Amniotic epithelial cell (primary cell): ENCODE measurements at regions not wholly inside any gene's neighbourhood (a gene's known extent, or its start where the extent isn't known, plus 50 kb on each side); places are given as distances from the start of the nearest gene placed in this dataset.
"Not testable (repeated sequence)": the region's sequence is repeated elsewhere in the genome, so short reads cannot be mapped to it uniquely, and the experiment has no call there.

ENCODE experiments used
- DNase-seq: peaks from one replicate; pipeline ENCODE4 v3.0.0-alpha.2; 2010; ENCODE audit warnings: low read depth

DNA sequence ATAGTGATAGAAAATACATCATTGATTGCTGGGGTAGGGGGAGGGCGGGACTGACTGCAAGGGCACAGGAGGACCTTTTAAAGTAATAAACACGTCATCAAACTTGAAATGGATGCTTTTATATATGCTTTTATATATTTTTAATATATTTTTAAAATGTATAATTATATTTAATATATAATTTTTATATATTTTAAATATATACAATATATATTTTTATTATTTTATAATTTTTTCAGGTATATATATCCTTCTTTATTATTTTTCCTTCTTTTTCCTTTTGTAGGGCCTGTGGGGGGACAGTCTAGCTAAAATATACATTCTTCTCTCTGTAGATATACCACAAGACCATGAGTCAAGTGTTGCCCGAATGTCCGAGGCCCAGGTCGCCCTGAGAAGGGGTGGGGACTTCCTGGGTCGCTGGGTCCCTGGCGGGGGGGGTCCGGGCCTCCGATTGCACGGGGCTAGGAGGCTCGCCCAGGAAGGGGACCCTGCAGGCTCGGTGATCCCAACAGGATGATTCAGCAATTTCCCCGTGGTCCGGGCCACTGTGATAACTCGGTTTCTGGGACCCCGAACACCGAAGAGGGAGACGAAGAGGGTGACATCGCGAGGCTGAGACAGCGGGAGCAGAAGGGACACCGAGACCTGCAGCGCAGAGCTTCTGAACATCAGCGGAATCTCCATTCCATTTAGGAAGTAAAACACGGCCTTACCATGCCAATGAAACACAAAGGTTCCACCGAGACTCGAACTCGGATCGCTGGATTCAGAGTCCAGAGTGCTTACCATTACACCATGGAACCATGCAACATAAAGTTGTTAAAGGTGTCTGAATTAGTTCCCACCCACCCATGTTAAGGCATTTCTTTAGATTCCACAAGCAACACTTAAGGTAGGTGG is 112.5 kb upstream of the NBPF11 start:
- DNase-seq: peak; percentile 70

DNA sequence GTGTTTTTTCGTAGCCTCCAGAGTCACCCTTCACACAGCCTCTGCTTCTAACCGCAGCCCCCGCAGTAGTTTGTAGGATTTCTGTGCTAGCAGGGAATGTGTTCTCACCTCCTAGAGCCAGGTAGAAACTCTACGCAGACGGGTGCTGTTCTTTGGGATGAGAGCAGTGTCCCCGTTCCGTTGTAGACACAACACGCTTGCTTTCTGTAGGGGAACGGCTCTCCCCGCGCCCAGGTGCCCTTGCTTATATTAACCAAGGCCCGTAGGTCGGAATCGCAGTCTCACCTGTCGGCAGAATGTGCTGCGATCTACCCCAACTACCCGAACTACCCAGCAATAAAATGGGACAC is 111.8 kb upstream of the NBPF11 start:
- DNase-seq: no peak

DNA sequence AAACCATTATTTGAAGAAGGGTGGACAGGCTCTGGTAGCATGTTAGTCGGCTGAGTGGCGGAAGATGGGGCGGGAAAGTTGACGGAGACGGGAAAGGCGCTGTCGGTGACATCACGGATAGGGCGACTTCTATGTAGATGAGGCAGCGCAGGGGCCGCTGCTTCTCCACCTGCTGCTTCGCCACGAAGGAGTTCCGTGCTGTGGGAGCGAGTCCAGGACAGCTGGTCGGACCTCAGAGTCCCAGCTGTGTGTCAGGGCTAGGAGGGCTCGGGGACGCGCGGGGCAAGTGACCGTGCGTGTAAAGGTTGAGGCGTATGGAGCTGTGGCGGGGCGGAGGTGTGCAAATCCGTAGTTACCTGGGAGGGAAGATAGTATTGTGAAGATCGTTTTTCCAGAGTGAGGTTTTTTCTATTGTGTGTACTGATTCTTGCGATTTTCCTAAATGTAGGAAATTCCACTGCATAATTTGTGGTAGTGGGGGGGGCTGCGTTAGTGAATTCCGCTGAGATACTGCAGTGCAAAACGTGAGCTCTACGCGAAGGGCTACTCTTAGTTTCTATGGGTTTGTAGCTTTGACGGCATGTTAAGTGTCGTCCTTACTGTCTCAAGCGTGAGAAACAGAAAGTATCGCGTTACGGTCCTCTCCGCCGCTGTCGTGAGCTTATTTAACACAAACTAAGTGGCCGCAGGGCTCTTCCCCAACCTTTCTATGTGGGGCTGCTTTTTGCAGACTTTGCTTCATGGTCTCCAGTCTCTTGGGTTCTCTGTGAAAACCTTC is 111.2 kb upstream of the NBPF11 start:
- peak; percentile 90 for DNase-seq

DNA sequence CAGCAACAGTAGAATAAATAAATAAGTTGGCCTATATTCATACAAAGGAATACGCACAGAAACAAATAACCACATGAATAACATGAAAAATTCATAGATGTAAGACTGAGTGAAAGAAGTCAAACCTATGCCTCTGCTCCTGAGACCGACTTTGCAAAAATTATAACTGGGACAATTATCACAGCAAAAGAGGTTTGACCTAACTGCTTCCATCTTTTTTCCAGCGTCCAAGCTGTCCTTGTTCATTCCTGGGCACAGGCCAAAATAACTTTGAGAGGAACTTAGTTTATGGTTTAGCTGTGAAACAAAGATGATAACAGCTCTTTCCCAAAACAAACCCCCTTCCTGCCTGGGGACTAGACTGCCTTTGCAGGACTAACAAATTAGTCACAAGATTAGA is 109.6 kb upstream of the NBPF11 start:
- DNase-seq: not testable (repeated sequence)

DNA sequence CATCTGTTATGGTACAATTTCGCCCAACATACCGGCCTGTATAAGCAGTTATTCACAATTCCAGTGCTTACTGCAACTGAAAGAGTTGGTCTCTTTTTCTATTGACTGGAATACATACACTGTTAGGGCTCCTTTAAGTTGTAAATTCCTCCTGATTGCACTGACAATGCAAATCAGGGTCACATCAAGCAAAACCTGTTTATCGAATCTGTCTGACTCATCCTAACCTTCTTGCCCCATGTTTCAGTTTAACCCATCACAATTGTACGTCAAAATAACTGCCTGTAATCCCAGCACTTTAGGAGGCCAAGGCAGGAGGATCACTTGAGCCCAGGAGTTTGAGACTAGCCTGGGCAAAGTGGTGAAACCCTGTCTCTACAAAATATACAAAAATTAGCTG is 105.8 kb upstream of the NBPF11 start:
- DNase-seq: not testable (repeated sequence)

DNA sequence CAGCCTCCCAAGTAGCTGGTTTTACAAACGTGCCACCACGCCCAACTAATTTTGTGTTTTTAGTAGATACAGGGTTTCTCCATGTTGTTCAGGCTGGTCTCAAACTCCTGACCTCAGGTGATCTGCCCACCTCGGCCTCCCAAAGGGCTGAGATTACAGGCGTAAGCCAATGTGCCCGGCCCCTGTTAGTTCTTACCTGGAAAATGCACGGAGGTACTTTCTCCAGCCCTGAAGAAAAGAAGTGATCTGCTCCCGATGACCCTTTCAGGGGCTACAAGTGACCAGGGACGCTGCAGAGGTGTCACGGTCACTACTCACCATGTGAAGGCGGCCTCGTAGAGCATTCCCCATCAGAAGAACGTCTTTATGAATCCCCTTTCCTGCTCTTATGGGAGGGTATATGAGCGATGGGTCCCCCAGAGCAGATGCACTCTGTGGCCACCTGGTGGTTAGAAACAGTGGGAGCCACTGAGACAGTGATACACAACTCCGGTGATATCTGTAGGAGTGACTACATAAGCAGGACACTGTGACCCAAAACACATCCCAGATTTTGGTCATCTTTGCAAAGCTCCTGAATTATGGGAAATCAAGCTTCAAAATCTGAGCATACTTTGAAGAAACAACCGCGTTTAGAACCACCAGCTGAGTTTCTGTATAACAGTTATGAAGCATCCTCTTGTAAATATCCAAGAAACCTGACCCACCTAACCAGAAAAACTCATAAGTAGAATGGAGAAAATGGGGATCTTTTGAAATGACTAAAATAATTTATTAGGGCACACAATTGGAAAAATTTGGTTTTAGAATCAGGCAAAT is 102.7 kb upstream of the NBPF11 start:
- DNase-seq: not testable (repeated sequence)

DNA sequence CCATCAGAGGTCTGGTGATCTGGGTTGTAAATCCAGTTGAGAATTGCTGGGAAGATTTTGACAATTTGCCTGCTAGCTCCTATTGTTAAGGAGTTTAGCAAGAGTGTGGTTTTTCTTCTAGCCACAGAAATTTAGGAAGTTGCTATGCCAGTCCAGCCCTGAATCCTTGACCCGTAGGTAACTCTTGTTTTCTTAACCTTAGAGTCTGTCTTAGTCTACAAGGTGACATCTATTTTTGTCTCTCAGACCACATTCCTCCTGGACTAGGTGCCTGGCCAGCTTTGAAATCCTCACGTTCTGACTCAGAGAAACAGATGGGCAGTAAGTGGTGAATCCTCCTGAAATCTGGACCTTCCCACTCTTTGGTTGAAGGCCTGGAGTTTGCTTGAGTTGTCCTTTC is 101.7 kb upstream of the NBPF11 start:
- DNase-seq: peak; percentile 15

DNA sequence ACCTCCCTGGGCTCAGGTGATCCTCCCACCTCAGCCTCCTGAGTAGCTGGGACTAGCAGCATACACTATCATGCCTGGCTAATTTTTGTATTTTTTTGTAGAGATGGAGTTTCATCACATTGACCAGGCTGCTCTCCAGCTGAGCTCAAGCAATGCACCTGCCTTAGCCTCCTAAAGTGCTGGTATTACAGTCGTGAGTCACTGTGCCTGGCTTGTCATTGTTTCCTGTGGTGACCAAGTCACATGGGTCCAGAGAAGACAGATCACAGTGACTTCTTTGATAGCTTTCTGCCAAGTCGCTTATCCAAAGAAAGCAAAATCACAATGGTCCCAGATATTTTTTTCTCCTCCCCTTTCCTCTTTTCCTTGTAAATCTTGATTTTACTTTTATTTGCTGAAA is 96.7 kb upstream of the NBPF11 start:
- not testable (repeated sequence) for DNase-seq

DNA sequence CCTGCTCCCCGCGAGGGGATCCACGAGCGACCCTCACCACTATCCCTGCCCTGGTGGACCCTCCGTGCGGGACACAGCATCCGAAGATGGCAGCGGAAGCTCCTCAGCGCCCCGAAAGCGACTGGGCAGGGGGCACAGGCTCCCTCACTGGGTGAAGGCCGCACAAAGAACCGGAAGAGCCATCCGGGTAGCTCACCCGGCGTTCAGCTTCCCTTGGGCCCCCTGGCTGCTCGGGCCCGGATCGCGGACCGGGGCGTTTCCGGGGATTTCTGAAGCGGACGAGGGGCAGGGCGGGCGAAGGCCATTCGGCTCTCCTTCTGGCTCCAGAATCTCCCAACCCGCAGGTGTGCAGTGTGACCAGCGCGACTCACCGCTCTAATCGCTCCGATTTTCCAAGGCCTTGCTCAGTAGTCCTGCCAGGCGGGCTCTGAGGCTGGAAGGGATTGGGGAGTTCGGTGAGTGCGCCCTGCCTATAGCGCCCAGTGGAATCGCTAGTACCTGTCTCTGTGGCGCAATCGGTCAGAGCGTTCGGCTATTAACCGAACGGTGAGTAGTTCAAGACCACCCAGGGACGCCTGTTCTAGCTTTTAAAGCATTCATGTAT is 94.3 kb upstream of the NBPF11 start:
- not testable (repeated sequence) for DNase-seq

DNA sequence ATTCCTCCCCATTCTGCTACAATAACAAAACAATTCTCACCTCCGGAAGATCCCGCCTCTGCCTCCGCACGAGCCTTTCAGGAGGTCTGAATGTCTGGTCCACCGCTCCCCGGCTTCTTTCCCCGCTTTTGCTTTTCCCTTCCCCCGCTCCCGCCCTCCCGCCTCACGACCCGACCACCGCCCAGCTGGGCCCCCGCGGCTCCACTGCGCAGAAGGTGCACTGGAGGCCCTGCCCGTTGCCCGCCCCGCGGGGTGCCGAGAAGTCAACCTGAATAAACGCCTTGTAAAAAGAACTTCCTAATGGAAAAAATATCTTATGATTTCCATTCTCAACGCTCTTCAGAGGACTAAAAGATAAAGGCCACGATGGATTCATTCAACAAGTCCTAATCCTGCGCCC is 93.8 kb upstream of the NBPF11 start:
- DNase-seq: not testable (repeated sequence)

DNA sequence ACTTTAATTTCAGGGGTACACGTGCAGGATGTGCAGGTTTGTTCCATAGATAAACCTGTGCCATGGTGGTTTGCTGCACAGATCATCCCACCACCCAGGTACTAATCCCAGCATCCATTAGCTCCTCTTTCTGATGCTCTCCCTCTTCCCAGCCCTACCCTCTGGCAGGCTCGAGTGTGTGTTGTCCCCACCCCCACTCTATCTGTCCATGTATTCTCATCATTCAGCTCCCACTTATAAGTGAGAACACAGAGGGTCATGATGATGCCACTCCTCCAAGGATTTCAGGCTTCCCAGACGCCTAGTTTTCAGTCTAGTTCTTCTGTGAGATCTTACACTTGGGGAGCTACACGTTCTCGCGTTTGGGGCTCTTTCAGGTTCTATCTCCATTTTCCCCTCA is 93.4 kb upstream of the NBPF11 start:
- not testable (repeated sequence) for DNase-seq

DNA sequence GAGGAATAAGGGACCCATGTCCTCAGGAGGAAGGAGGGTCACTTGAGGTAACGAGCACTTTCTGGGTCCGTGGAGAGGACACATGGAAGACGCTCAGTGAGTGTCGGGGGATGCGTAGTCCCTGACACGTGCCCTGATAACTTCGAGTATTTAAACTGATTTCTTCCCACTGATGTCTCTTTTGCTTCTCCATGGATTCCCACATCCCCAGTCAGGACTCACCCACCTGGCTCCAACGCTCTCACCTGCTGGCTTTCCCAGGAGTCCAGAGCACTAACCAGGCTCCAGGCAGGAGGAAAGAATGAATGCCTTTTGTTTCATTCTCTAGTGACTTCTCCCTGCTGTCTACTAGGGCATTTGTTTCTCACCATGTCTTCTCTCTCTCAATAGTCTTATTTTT is 81.2 kb upstream of the NBPF11 start:
- not testable (repeated sequence) for DNase-seq

DNA sequence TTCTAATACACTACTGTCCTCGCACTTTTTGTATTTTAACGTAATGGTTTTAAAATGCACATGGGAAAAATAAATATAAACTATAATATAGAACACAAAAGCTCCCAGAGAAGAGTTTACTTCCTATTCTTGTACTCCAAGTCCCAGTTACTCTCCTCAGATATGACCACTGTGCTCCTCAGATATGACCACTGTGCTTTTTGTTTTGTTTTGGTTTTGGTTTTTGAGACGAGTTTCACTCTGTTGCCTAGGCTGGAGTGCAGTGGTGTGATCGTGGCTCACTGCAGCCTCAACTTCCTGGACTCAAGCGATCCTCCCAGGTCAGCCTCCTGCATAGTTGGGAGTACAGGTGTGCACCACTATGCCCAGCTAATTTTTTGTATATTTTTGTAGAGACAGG is 76.8 kb upstream of the NBPF11 start:
- not testable (repeated sequence) for DNase-seq

DNA sequence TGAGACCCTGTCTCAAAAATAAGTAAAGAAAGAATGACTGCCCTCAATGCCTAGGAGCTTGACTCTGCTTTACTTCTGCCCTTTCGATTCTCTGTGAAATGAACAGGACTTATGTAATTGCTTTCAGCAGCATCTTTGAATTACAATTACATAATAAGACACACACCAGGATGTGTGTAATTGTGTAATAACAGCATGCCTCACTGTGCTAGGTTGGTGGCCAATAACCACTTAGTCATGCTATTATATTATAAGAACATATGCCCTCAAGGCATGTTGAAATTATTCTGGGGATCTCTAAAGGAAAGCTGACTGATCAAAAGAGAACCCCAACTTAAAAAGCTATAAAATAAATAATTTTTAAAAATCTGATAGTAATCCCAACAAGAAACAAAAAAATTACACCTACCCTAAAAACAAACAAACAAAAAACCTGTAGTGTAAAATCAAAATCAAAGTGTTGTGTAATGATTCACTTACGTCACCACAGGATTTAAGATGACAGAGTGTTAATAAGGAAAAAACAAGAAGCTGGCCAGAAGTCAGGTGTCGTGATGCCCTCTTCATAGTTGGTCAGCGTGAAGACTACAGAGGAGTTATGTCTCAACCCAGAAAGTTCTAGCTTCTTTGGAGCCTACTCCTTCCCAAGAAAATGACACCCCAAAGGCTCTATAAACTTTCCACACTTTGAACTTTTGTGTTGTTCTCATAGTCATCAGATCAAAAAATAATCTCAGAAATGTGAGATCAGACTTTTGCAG is 70.5 kb upstream of the NBPF11 start:
- DNase-seq: not testable (repeated sequence)

DNA sequence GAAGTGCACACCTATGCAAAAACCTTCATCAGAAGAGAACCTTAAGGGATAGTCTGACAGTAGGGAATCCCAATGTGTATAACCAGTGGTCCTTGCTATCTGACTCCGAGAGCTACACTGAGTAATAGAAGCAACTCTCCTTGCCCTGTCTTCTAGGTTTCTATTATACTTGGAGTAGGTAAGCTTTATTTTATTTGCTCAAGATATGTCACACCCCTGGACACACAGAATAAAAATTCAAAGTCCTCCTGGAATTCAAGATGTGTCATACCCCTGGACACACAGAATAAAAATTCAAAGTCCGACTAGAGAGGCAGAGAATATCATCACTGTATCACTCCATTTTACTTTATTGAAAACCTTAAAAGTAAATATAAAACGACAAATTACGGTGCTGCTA is 69.5 kb upstream of the NBPF11 start:
- not testable (repeated sequence) for DNase-seq

DNA sequence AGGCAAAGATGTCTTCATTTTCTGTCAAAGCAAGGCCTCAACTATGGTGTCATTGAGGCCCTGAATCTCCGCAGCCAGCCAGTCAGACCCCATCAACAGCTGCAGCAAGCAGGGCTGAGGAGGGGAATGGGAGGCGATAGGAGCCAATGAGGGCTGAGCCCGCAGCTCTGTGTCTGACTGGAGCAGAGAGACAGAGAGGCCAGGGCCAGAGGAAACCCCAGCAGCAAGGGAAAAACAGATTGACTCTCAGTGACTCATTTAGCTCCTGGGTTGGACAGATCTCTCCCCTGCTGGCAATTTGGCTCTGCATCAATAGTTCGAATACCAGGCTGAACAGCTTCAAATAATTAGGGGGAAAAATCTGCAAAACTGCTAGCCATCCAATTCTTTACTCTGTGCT is 67.1 kb upstream of the NBPF11 start:
- not testable (repeated sequence) for DNase-seq

DNA sequence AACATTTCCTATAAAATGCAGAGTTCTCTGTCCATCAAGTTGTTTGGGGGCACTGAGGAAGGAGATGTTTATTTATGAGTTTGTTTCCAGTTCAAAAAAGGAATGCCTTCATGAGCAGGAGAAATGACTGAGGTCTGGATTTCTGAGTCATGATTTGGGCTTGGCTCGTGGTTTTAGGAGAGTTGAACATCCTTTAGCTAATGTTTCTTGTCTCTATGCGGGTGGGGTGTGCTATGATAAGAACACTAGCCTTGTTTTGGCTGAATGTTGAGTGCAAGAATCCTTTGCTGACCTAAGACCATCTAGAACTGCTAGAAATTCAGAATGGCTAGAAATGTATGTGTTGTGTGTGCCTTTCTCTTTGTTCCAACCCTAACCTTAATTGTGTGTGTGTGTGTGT is 59.1 kb upstream of the NBPF11 start:
- not testable (repeated sequence) for DNase-seq

DNA sequence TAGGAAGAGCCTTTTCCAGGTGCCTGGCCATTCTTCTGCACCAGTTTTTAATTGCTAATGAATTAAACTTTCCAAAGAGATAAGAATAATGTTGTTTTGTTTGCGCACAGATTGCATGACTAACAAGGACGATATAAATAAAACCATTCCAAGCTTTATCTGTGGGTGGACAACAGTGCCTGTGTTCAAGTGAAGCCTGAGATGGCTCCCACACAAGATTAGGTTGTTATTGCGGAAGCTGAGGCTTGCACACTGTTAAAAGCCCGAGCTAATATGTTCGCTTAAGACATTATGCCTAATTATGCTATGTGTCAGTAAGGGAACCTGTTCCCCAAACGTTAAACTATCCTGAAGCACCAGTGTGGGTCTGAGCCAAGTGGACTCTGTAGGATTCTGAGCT is 58.5 kb upstream of the NBPF11 start:
- not testable (repeated sequence) for DNase-seq

DNA sequence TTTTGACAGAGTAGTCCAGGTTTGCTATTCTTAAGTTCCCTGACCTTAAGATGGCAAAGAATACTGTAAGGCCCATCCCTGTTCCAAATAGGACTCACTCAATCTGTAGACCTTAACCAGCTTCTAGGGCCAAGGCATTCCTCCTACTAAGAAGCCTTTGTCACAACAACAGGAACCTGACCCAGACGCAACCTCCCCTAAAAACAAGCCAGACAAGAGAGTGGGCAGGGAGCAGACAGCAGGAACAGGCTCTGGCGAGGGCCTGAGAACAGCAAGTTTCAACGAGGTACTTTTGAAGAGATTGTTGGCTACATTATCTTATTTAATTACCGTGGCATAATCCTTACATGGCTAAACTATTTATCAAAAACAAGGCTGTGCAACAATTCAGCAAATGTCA is 58.1 kb upstream of the NBPF11 start:
- DNase-seq: not testable (repeated sequence)

DNA sequence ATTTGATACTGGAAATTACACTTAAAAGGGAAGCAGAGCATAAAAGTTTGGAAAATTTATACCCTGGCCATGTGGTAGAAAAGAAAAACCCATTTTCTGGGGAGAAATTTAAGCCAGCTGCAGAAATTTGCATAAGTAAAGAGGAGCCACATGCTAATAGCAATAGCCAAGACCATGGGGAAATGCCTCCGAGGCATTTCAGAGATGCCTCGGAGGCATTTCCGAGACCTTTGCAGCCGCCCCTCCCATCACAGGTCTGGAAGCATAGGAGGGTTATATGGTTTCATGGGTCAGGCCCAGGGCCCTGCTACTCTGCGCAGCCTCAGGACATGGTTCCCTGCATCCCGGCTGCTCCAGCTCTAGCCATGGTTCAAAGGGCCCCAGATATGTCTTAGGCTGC is 49.9 kb upstream of the NBPF11 start:
- not testable (repeated sequence) for DNase-seq
